KMS-11 (cell line): ENCODE measurements at regions not wholly inside any gene's neighbourhood (a gene's known extent, or its start where the extent isn't known, plus 50 kb on each side); places are given as distances from the start of the nearest gene placed in this dataset.

ENCODE experiments used
- H2AFZ ChIP-seq: fragments of 200-600 bp; sonication (generic); 2 replicates; pipeline ENCODE4 v1.6.1; 2016; ENCODE audit warnings: antibody characterized with exemption, mixed run types, low read depth
- H3K27ac ChIP-seq: fragments of 200-600 bp; sonication (generic); 2 replicates; pipeline ENCODE4 v1.6.1; 2016; ENCODE audit warnings: mild to moderate bottlenecking, mixed run types
- H3K27me3 ChIP-seq: fragments of 200-600 bp; sonication (generic); 2 replicates; pipeline ENCODE4 v1.6.1; 2017; ENCODE audit warnings: mild to moderate bottlenecking, low read depth, mixed run types, moderate library complexity; ENCODE audit not compliant: insufficient read depth
- H3K36me3 ChIP-seq: fragments of 200-600 bp; sonication (generic); 2 replicates; pipeline ENCODE4 v1.6.1; 2017; ENCODE audit warnings: mild to moderate bottlenecking, mixed run types; ENCODE audit not compliant: insufficient read depth
- H3K4me1 ChIP-seq: fragments of 200-600 bp; sonication (generic); 2 replicates; pipeline ENCODE4 v1.6.1; 2016; ENCODE audit warnings: mild to moderate bottlenecking, low read depth, mixed run types; ENCODE audit not compliant: poor library complexity, severe bottlenecking
- H3K4me2 ChIP-seq: fragments of 200-600 bp; sonication (generic); 2 replicates; pipeline ENCODE4 v1.7.0; 2016; ENCODE audit warnings: mild to moderate bottlenecking, mixed run types
- H3K4me3 ChIP-seq: fragments of 200-600 bp; sonication (generic); IDR thresholded peaks from 2 replicates; pipeline ENCODE4 v1.6.1; 2017; ENCODE audit warnings: low read depth, low read length, mixed read lengths; ENCODE audit not compliant: insufficient read depth
- H3K79me2 ChIP-seq: fragments of 200-600 bp; sonication (generic); 2 replicates; pipeline ENCODE4 v1.6.1; 2016; ENCODE audit warnings: low read depth, mixed run types; ENCODE audit not compliant: insufficient read depth
- H3K9ac ChIP-seq: fragments of 200-600 bp; sonication (generic); 2 replicates; pipeline ENCODE4 v1.6.1; 2016; ENCODE audit warnings: mild to moderate bottlenecking, mixed run types
- H4K20me1 ChIP-seq: fragments of 200-600 bp; sonication (generic); 2 replicates; pipeline ENCODE4 v1.6.1; 2016; ENCODE audit warnings: mild to moderate bottlenecking, mixed run types; ENCODE audit not compliant: insufficient read depth
- TF ChIP-seq, protein P1 (sequence below): fragments of 200-600 bp; sonication (generic); conservative IDR thresholded peaks from 2 replicates; pipeline ENCODE4 v1.6.1; 2017; ENCODE audit warnings: low read depth, mild to moderate bottlenecking, antibody characterized with exemption, low read length, moderate library complexity, mixed read lengths

DNA sequence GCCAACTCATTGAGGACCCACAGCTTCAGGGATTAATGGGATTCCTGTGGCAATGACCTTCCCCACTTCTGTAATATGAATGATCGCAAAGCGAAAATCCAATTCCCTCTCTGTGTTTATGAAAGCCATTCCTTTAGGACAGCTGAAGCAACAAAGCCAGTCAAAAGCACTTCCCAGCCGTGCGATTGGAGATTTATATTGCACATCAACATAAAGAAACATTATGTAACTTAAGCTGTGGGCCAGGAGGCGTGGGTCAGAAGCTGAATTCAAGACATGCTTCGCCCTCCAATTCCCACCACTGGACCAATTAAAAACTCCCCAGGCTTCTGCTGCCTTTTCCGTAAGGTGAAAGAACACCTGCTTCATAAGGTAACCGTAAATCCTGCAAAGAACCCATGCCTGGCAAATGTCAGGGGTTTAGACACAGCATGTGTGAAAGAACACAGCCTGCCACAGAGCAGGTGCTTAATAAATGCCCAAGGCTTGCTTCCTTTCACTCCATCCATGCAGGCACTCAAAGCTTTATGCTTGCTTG is 138.9 kb upstream of the SOD1 start:
- no peaks in the 10 kb centered on the region for H4K20me1 ChIP-seq
- no peak overlapping the region for H3K4me3 ChIP-seq
- no peak overlapping the region for H3K4me2 ChIP-seq
- no peak overlapping the region for H3K9ac ChIP-seq
- H3K27me3 ChIP-seq, result no peaks in the 10 kb centered on the region
- H2AFZ ChIP-seq, result no peak overlapping the region
- no peaks in the 10 kb centered on the region for H3K36me3 ChIP-seq
- peaks cover 8% of the 10 kb centered on the region for H3K4me1 ChIP-seq
- no peak overlapping the region for H3K27ac ChIP-seq
- TF ChIP-seq, protein P1, sequence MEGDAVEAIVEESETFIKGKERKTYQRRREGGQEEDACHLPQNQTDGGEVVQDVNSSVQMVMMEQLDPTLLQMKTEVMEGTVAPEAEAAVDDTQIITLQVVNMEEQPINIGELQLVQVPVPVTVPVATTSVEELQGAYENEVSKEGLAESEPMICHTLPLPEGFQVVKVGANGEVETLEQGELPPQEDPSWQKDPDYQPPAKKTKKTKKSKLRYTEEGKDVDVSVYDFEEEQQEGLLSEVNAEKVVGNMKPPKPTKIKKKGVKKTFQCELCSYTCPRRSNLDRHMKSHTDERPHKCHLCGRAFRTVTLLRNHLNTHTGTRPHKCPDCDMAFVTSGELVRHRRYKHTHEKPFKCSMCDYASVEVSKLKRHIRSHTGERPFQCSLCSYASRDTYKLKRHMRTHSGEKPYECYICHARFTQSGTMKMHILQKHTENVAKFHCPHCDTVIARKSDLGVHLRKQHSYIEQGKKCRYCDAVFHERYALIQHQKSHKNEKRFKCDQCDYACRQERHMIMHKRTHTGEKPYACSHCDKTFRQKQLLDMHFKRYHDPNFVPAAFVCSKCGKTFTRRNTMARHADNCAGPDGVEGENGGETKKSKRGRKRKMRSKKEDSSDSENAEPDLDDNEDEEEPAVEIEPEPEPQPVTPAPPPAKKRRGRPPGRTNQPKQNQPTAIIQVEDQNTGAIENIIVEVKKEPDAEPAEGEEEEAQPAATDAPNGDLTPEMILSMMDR, result no peak
- no peaks in the 10 kb centered on the region for H3K79me2 ChIP-seq

DNA sequence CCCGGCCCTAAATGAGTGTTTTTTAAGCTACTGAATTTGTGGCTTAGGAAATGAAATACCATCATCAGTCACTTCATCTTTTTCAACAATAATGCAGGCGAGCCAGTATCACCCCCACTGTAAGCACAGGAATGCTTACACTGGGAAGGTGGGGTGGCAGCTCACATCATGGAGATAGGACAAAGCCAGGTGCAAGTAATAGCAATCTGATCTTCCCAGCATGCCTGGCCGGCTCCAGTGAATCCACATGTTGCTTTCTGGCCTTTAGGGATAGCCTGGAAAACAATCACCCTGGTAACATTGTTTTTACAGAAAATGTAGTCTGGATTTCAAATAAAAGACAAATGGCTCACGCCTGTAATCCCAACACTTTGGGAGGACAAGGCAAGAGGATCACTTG is 140.9 kb upstream of the SOD1 start:
- H3K79me2 ChIP-seq, result no peaks in the 10 kb centered on the region
- H3K27ac ChIP-seq, result no peak overlapping the region
- H3K9ac ChIP-seq, result no peak overlapping the region
- no peak overlapping the region for H3K4me2 ChIP-seq
- H3K27me3 ChIP-seq, result no peaks in the 10 kb centered on the region
- H4K20me1 ChIP-seq, result no peaks in the 10 kb centered on the region
- H2AFZ ChIP-seq, result no peak overlapping the region
- H3K36me3 ChIP-seq, result no peaks in the 10 kb centered on the region
- no peak overlapping the region for H3K4me3 ChIP-seq
- TF ChIP-seq, protein P1, result no peak
- H3K4me1 ChIP-seq, result peaks cover 8% of the 10 kb centered on the region

DNA sequence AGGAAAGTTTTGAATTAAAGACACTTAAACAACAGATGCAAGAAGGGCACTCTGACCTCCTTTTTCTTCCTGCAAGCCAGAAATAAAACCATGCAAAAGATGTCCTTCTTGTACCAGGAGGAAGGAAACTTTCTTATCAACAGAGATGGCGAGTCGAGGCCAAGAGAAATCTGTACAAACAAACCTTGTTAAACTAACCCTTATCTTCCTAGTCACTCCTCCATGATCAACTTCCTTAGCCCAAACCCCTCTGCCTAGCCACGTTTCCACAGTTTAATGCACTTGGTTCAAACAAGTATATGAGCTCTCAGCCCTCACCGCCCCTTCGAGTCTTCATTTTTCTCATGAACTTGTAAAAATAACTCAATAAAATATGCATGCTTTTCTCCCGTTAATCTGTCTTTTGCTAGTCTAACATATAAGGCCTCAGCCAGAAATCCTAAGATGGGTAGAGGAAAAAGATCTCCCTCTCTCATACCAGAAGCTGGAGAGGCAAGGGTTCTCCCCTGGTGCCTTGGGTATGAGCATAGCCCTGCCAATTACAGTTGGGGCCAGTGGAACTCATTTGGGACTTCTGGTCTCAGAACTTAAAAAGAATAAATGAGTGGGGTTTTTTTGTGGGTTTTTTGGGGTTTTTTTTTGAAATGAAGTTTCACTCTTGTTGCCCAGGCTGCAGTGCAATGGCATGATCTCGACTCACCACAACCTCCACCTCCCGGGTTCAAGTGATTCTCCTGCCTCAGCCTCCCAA is 141.7 kb upstream of the SOD1 start:
- TF ChIP-seq, protein P1, result no peak
- Histone ChIP-seq H3K9ac (no peak overlapping the region), H3K4me3 (no peak overlapping the region), H3K27me3 (no peaks in the 10 kb centered on the region), H3K79me2 (no peaks in the 10 kb centered on the region), H3K4me1 (peaks cover 8% of the 10 kb centered on the region), H3K4me2 (no peak overlapping the region), H3K36me3 (no peaks in the 10 kb centered on the region), H2AFZ (no peak overlapping the region), H3K27ac (no peak overlapping the region), H4K20me1 (no peaks in the 10 kb centered on the region)

DNA sequence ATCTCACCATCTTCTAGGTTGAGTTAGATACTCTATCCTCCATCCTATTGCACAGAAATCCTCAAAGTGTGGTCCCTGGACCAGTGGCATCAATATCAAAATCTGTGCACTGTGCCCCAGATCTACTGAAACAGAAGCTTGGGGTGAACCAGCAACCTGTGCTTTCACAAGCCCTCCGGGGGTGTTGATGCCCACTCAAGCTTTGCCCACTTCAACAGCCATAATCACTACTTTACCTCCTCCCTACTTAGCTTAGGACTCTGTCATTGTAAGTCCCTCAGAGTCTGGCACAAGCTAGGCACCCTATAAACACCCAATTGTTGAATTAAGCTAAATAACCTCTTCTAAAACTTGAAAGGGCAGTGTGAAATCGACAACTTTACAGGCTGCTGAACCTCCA is 144.2 kb upstream of the SOD1 start:
- Histone ChIP-seq H3K4me2 (no peak overlapping the region), H3K79me2 (no peaks in the 10 kb centered on the region), H4K20me1 (no peaks in the 10 kb centered on the region), H3K4me1 (peaks cover 8% of the 10 kb centered on the region), H3K4me3 (no peak overlapping the region), H3K36me3 (no peaks in the 10 kb centered on the region), H3K27me3 (no peaks in the 10 kb centered on the region), H3K27ac (no peak overlapping the region), H2AFZ (no peak overlapping the region), H3K9ac (no peak overlapping the region)
- TF ChIP-seq, protein P1, result no peak
